Calu3 (cell line): ENCODE measurements at regions not wholly inside any gene's neighbourhood (a gene's known extent, or its start where the extent isn't known, plus 50 kb on each side); places are given as distances from the start of the nearest gene placed in this dataset.

Experiments used
- BruUV-seq: library from RNA; stranded (reverse); fragments of 400-500 nt; replicated peaks from 2 replicates; lab custom pipeline; 2021; lab: Mats Ljungman, UMichigan
- CTCF ChIA-PET: fragments of 300-600 bp; sonication (Branson Sonifier 250); formaldehyde crosslinking; loops from one replicate; lab custom pipeline; 2022; ENCODE audit warnings: antibody characterized with exemption; lab: Charles Lee
- DNase-seq: peaks from one replicate; pipeline ENCODE4 v3.0.0; 2022
- H3K27ac Mint-ChIP-seq: one replicate; pipeline ENCODE4 v1.8.0; 2022; ENCODE audit warnings: mixed read lengths; ENCODE audit not compliant: unreplicated experiment
- H3K27me3 Mint-ChIP-seq: one replicate; pipeline ENCODE4 v1.8.0; 2022; ENCODE audit warnings: mixed read lengths; ENCODE audit not compliant: unreplicated experiment
- H3K36me3 Mint-ChIP-seq: one replicate; pipeline ENCODE4 v1.8.0; 2022; ENCODE audit warnings: mild to moderate bottlenecking, moderate library complexity, mixed read lengths; ENCODE audit not compliant: insufficient read depth, unreplicated experiment
- H3K4me1 Mint-ChIP-seq: one replicate; pipeline ENCODE4 v1.8.0; 2022; ENCODE audit warnings: mild to moderate bottlenecking, low read depth, mixed read lengths; ENCODE audit not compliant: unreplicated experiment
- H3K4me3 Mint-ChIP-seq: one replicate; pipeline ENCODE4 v1.8.0; 2022; ENCODE audit warnings: mild to moderate bottlenecking, low read depth, moderate library complexity, mixed read lengths; ENCODE audit not compliant: unreplicated experiment
- H3K9me3 Mint-ChIP-seq: one replicate; pipeline ENCODE4 v1.8.0; 2022; ENCODE audit warnings: low read depth, mixed read lengths; ENCODE audit not compliant: unreplicated experiment
- CTCF ChIP-seq: fragments of 200-600 bp; IDR thresholded peaks from one replicate; pipeline ENCODE4 v1.8.0; 2022; ENCODE audit warnings: antibody characterized with exemption; ENCODE audit not compliant: unreplicated experiment
- intact Hi-C: fragments of 100-400 bp; cut with micrococcal nuclease; formaldehyde crosslinking; loops from one replicate; pipeline ENCODE4 v1.10.0; 2022; ENCODE audit not compliant: unreplicated experiment

GRCh38 chr2:37560241-37560848 is 111.1 kb downstream of the CDC42EP3 start:
- Mint-ChIP-seq H3K4me1 (peaks cover 22% of the 10 kb centered on the region), H3K36me3 (no peaks in the 10 kb centered on the region), H3K27me3 (no peaks in the 10 kb centered on the region), H3K4me3 (no peak overlapping the region), H3K27ac (peak overlapping the region; percentile 85), H3K9me3 (no peaks in the 10 kb centered on the region)
- no TSS peak for BruUV-seq
- DNase-seq = no peak
- intact Hi-C loops = no loop called here
- CTCF ChIA-PET = no interaction called here
- TF ChIP-seq CTCF = no peak

GRCh38 chr2:37560863-37561614 is 110.4 kb downstream of the CDC42EP3 start:
- Mint-ChIP-seq H3K4me1 (peaks cover 22% of the 10 kb centered on the region), H3K27ac (peak overlapping the region; percentile 85), H3K36me3 (no peaks in the 10 kb centered on the region), H3K9me3 (no peaks in the 10 kb centered on the region), H3K4me3 (no peak overlapping the region), H3K27me3 (no peaks in the 10 kb centered on the region)
- no peak for TF ChIP-seq CTCF
- BruUV-seq = no TSS peak
- intact Hi-C loops = no loop called here
- CTCF ChIA-PET = no interaction called here
- no peak for DNase-seq

DNA sequence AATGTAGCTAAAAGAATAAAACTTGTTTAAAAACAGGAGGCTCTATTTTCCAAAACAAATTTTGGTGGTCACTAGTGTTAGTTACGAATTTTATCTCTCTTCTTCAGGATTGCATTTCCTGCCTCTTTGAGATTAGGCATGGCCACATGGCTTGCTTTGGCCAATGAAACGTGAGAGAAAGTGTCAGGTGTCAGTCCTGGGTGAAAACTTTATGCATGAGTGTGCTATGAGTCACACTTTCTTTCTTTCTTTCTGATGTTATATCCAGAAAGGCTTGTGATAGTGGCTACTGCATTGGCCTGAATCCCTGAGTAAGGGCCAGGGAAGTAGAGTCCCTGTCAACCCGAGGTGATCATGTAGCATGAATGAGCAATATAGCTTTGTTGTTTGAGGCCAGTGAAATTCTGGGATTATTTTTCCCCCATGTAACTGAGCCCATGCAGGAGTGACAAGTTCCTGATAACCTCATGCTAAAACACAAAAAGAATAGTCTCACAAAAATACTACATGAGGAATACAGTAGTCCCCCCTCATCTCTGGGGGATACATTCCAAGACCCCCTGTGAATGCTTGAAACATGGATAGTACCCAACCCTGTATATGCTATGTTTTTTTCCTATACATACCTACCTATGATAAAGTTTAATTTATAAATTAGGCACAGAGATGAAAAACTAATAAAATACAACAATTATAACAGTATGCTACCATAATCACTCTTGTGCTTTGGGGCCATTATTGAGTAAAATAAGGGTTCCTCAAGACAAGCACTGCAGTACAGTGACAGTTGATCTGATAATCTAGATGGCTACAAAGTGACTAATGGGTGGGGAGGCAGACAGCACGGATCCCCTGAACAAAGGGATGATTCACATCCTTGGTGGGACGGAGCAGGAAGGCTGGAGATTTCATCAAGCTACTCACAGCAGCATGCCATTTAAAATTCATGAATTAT is 109.5 kb downstream of the CDC42EP3 start:
- H3K9me3 Mint-ChIP-seq = peaks cover 3% of the 10 kb centered on the region

More for the DNA sequence above, 109.5 kb downstream of the CDC42EP3 start:
- DNase-seq = peak; percentile 75
- H3K27ac Mint-ChIP-seq = peak overlapping the region; percentile 85
- intact Hi-C loops = no loop called here
- no peak overlapping the region for H3K4me3 Mint-ChIP-seq
- CTCF ChIA-PET = no interaction called here
- no peak for TF ChIP-seq CTCF
- no peaks in the 10 kb centered on the region for H3K36me3 Mint-ChIP-seq
- H3K4me1 Mint-ChIP-seq = peaks cover 22% of the 10 kb centered on the region
- no peaks in the 10 kb centered on the region for H3K27me3 Mint-ChIP-seq
- BruUV-seq = no TSS peak
